ENCODE measurements at regions not wholly inside any gene's neighbourhood (a gene's known extent, or its start where the extent isn't known, plus 50 kb on each side); places are given as distances from the start of the nearest gene placed in this dataset.

DNA sequence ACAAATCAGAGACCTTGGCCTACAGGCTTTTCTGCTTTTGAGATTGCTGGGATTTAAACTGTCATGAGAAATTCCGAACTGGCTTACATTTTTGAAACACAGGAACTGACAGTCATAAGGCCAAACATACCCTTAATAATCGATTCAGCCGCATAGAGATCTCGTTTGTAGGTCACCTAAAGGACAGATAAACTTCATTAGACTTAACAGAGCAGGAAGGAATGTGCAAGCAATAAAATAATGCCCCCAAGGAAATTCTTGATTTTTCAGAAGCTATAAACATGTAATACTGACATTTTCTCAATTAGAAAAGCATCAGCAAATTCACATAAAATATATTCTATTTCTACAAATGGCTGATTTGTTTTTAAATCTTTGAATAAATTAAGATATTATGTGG is 120.0 kb downstream of the CRPPA start:
- intact Hi-C loops (cut with micrococcal nuclease; ENCODE audit: unreplicated experiment) = no loop called here

DNA sequence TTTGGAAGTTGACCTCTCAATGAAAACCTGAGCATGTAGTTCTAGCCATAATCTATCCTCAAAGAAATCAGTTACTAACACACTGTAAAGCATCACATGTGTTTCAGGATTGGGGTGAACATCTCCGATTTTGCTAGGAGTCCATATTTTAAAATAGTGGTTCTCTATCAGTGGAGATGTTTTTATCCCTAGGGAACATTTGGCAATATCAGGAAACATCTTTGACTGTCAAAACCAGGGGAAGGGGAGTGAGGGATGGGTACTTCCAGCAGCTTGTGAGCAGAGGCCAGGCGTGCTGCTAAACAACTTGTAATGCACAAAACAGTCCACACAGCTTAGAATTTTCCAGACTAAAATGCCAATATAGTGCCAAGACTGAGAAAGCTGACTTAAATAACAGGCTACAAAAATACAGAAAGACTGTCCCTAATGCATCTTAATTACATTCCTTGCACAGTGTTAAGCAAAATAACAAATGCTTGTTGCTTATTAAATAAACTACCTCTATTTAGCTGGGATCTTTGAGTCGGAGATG is 120.9 kb downstream of the CRPPA start:
- no peaks in the 10 kb centered on the region for H3K9me3 ChIP-seq (ENCODE audit: low read depth, low read length, poor library complexity, severe bottlenecking)
- TF ChIP-seq, protein P1, sequence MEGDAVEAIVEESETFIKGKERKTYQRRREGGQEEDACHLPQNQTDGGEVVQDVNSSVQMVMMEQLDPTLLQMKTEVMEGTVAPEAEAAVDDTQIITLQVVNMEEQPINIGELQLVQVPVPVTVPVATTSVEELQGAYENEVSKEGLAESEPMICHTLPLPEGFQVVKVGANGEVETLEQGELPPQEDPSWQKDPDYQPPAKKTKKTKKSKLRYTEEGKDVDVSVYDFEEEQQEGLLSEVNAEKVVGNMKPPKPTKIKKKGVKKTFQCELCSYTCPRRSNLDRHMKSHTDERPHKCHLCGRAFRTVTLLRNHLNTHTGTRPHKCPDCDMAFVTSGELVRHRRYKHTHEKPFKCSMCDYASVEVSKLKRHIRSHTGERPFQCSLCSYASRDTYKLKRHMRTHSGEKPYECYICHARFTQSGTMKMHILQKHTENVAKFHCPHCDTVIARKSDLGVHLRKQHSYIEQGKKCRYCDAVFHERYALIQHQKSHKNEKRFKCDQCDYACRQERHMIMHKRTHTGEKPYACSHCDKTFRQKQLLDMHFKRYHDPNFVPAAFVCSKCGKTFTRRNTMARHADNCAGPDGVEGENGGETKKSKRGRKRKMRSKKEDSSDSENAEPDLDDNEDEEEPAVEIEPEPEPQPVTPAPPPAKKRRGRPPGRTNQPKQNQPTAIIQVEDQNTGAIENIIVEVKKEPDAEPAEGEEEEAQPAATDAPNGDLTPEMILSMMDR (conservative IDR thresholded peaks at IDR 0.05; ENCODE audit: low read depth, low read length) = no peak
- no peak for TF ChIP-seq EZH2 (IDR thresholded peaks at IDR 0.05; ENCODE audit: borderline replicate concordance, low read depth, low read length, poor library complexity, severe bottlenecking)
- no peaks in the 10 kb centered on the region for H3K36me3 ChIP-seq (ENCODE audit: insufficient read depth, low read length, poor library complexity, severe bottlenecking)
- no peak overlapping the region for H3K4me3 ChIP-seq (ENCODE audit: low read depth, low read length, poor library complexity, severe bottlenecking)
- H3K27ac ChIP-seq (ENCODE audit: low read depth, low read length, poor library complexity, severe bottlenecking) = no peak overlapping the region
- intact Hi-C loops (cut with micrococcal nuclease; ENCODE audit: unreplicated experiment) = no loop called here
- H3K27me3 ChIP-seq (replicated peaks; ENCODE audit: insufficient read depth, low read depth, low read length, poor library complexity) = peaks cover 3% of the 10 kb centered on the region
- no peaks in the 10 kb centered on the region for H3K4me1 ChIP-seq (ENCODE audit: insufficient read depth, low read length, poor library complexity, severe bottlenecking)
- no TSS peak for BruUV-seq (replicated peaks)
- no peak for DNase-seq (ENCODE audit: low spot score)
- CTCF ChIA-PET = no interaction called here
- POLR2A ChIA-PET (ENCODE audit: low non-redundant PET) = no interaction called here

More for the DNA sequence above, 120.0 kb downstream of the CRPPA start:
- BruUV-seq (replicated peaks) = no TSS peak
- TF ChIP-seq, protein P1 (conservative IDR thresholded peaks at IDR 0.05; ENCODE audit: low read depth, low read length) = no peak
- no peak overlapping the region for H3K4me3 ChIP-seq (ENCODE audit: low read depth, low read length, poor library complexity, severe bottlenecking)
- H3K36me3 ChIP-seq (ENCODE audit: insufficient read depth, low read length, poor library complexity, severe bottlenecking) = no peaks in the 10 kb centered on the region
- no peak for DNase-seq (ENCODE audit: low spot score)
- CTCF ChIA-PET = no interaction called here
- POLR2A ChIA-PET (ENCODE audit: low non-redundant PET) = no interaction called here
- H3K4me1 ChIP-seq (ENCODE audit: insufficient read depth, low read length, poor library complexity, severe bottlenecking) = no peaks in the 10 kb centered on the region
- H3K9me3 ChIP-seq (ENCODE audit: low read depth, low read length, poor library complexity, severe bottlenecking) = no peaks in the 10 kb centered on the region
- H3K27ac ChIP-seq (ENCODE audit: low read depth, low read length, poor library complexity, severe bottlenecking) = no peak overlapping the region
- no peaks in the 10 kb centered on the region for H3K27me3 ChIP-seq (replicated peaks; ENCODE audit: insufficient read depth, low read depth, low read length, poor library complexity)

DNA sequence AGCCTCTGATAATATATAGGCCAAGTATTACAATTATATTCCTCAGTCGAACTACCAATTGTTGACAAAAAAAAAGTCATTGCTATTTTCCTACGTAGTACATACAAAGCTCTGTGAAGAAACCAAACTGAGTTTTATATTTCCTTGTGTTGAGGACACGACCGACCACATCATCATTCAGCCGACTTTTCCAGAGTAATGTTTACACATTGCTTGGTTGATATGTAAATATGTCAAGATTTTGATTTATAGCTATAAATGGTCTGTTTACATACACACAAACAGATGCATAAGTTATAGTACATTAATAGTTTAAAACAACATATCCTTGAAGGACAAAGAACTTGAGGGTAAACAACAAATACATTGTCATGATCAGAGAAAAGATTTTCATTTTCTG is 121.5 kb downstream of the CRPPA start:
- no peaks in the 10 kb centered on the region for H3K4me1 ChIP-seq (ENCODE audit: insufficient read depth, low read length, poor library complexity, severe bottlenecking)
- peaks cover 9% of the 10 kb centered on the region for H3K27me3 ChIP-seq (replicated peaks; ENCODE audit: insufficient read depth, low read depth, low read length, poor library complexity)
- ChIA-PET POLR2A (ENCODE audit: low non-redundant PET) (no interaction called here), CTCF (no interaction called here)
- BruUV-seq (replicated peaks) = no TSS peak
- no peak overlapping the region for H3K4me3 ChIP-seq (ENCODE audit: low read depth, low read length, poor library complexity, severe bottlenecking)
- H3K9me3 ChIP-seq (ENCODE audit: low read depth, low read length, poor library complexity, severe bottlenecking) = no peaks in the 10 kb centered on the region
- no peak overlapping the region for H3K27ac ChIP-seq (ENCODE audit: low read depth, low read length, poor library complexity, severe bottlenecking)
- TF ChIP-seq EZH2 (IDR thresholded peaks at IDR 0.05; ENCODE audit: borderline replicate concordance, low read depth, low read length, poor library complexity, severe bottlenecking) = no peak
- TF ChIP-seq, protein P1 (conservative IDR thresholded peaks at IDR 0.05; ENCODE audit: low read depth, low read length) = no peak
- H3K36me3 ChIP-seq (ENCODE audit: insufficient read depth, low read length, poor library complexity, severe bottlenecking) = no peaks in the 10 kb centered on the region
- intact Hi-C loops (cut with micrococcal nuclease; ENCODE audit: unreplicated experiment) = no loop called here
- no peak for DNase-seq (ENCODE audit: low spot score)

Measured in A673 (cell line).